Psoas muscle (tissue), 7 donors: ENCODE measurements at regions not wholly inside any gene's neighbourhood (a gene's known extent, or its start where the extent isn't known, plus 50 kb on each side); places are given as distances from the start of the nearest gene placed in this dataset.

Source experiments
- ATAC-seq, 4 donors: fragments of 200-7000 bp; cut with Tn5 transposase; one replicate each; pipeline ENCODE4 v1.9.1; 2020; ENCODE audit warnings: moderate library complexity in 3 of 4, mild to moderate bottlenecking in 2 of 4
- DNase-seq, 2 donors: peaks; one replicate each; pipeline ENCODE4 v3.0.0-alpha.2; 2020
- H3K27ac ChIP-seq: fragments of 200-600 bp; one replicate; pipeline ENCODE4 v1.8.0; 2022
- H3K27me3 ChIP-seq, 3 donors: fragments of 200-600 bp in 1 of 3; one replicate each; pipeline versions ENCODE4 v1.6.1 to v1.8.0; 2013 to 2022; ENCODE audit warnings: low read length in 2 of 3, mild to moderate bottlenecking in 2 of 3, moderate library complexity in 1 of 3; ENCODE audit not compliant: insufficient read depth in 3 of 3
- H3K36me3 ChIP-seq, 2 donors: fragments of 200-600 bp in 1 of 2; one replicate each; pipeline versions ENCODE4 v1.6.1 to v1.8.0; 2013 to 2022; ENCODE audit warnings: low read depth in 1 of 2, mild to moderate bottlenecking in 1 of 2, moderate library complexity in 1 of 2; ENCODE audit not compliant: insufficient read depth in 1 of 2
- H3K4me1 ChIP-seq: fragments of 200-600 bp; one replicate; pipeline ENCODE4 v1.8.0; 2022
- H3K4me3 ChIP-seq: fragments of 200-600 bp; one replicate; pipeline ENCODE4 v1.8.0; 2022; ENCODE audit warnings: mild to moderate bottlenecking
- H3K9me3 ChIP-seq: fragments of 200-600 bp; one replicate; pipeline ENCODE4 v1.8.0; 2022
- CTCF ChIP-seq: fragments of 200-600 bp; IDR thresholded peaks from one replicate; pipeline ENCODE4 v1.8.0; 2022; ENCODE audit warnings: antibody characterized with exemption
- WGBS, 3 donors: extraction: QIAGEN DNeasy Blood & Tissue Kit; methylation state at CpG; one replicate each; pipeline versions ENCODE4 v1.1.6 to v1.1.7; 2013; 5-methylcytosine and 5-hydroxymethylcytosine counted together
- intact Hi-C, 2 donors: fragments of 100-400 bp; cut with DNase I; formaldehyde crosslinking; loops; one replicate each; pipeline versions ENCODE4 v1.11.0 to v1.14.2; 2022
- donor health status: healthy with polysubstance abuse.
- donor health status: DM: no; HTN: no; CAD: no; lungs with moderate emphysema.
- donor health status: Bipolar disorder and iron deficiency.
- donor health status: healthy.
- donor health status: DM: yes; HTN: yes; CAD: no.
- donor health status: DM: no; HTN: no; CAD: no.
- donor health status: DM: yes; HTN: yes; CAD: no.

- WGBS, 3 donors, result 78 to 86% (median 79%) methylated on average over 4 of the region's 4 CpGs
- Histone ChIP-seq H3K36me3 (no peaks in the 10 kb centered on the region), H3K4me3 (no peak overlapping the region), H3K27ac (no peak overlapping the region), H3K4me1 (no peaks in the 10 kb centered on the region), H3K9me3 (no peaks in the 10 kb centered on the region), H3K27me3 (peaks cover 0 to 27% (median 0%) of the 10 kb centered on the region in 3 donors)
- DNase-seq, result no peak
- TF ChIP-seq CTCF, result no peak
- no peak for ATAC-seq
- intact Hi-C loops, result no loop called here
These were observed 385.2 kb upstream of the ARID1B start for GRCh38 chr6:156391977-156392376.

GRCh38 chr6:156391061-156391672 lies 386.0 kb upstream of the ARID1B start:
- no peak for TF ChIP-seq CTCF
- 68 to 75% (median 72%) methylated on average over 11 of the region's 11 CpGs for WGBS, 3 donors
- no peaks in the 10 kb centered on the region for H3K4me1 ChIP-seq
- H3K9me3 ChIP-seq, result no peaks in the 10 kb centered on the region
- H3K27ac ChIP-seq, result no peak overlapping the region
- intact Hi-C loops, result no loop called here
- no peaks in the 10 kb centered on the region for H3K36me3 ChIP-seq
- DNase-seq (no peak), ATAC-seq (no peak)
- H3K4me3 ChIP-seq, result no peak overlapping the region
- peaks cover 0 to 24% (median 0%) of the 10 kb centered on the region in 3 donors for H3K27me3 ChIP-seq

DNA sequence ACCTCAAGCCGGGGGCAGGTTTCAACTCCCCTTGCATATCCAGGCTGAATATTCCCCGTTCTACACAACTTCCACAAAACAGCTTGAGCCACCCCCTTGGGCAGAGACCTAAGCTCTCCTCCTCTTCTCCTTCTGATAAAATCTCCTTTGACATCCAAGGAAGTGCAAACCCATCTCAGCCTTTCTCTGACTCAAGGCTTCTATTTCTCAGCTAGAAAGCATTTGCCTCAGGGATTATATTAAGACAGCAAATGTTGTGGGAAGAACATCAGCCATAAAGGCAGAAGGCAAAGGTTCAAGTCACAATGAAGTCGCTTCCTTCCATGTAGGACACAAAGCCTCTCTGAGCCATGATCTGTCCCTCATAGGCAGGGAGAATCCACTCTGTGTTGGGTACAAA lies 386.6 kb upstream of the ARID1B start:
- no peaks in the 10 kb centered on the region for H3K9me3 ChIP-seq
- no peaks in the 10 kb centered on the region for H3K4me1 ChIP-seq
- no peak for DNase-seq
- peaks cover 0 to 20% (median 0%) of the 10 kb centered on the region in 3 donors for H3K27me3 ChIP-seq
- H3K27ac ChIP-seq, result no peak overlapping the region
- intact Hi-C loops, result no loop called here
- H3K4me3 ChIP-seq, result no peak overlapping the region
- no peak for ATAC-seq
- no peaks in the 10 kb centered on the region for H3K36me3 ChIP-seq
- TF ChIP-seq CTCF, result no peak
- WGBS, 3 donors, result 68 to 78% (median 71%) methylated on average over 3 of the region's 3 CpGs

GRCh38 chr6:156389296-156389695 lies 387.9 kb upstream of the ARID1B start:
- no peak for TF ChIP-seq CTCF
- intact Hi-C loops, result no loop called here
- ATAC-seq (no peak), DNase-seq (no peak)
- Histone ChIP-seq H3K4me1 (no peaks in the 10 kb centered on the region), H3K27me3 (peaks cover 0 to 15% (median 0%) of the 10 kb centered on the region in 3 donors), H3K36me3 (no peaks in the 10 kb centered on the region), H3K4me3 (no peak overlapping the region), H3K9me3 (no peaks in the 10 kb centered on the region), H3K27ac (no peak overlapping the region)
- WGBS, 3 donors, result 78 to 88% (median 82%) methylated on average over 10 of the region's 10 CpGs

- no peak for DNase-seq
- TF ChIP-seq CTCF, result no peak
- Histone ChIP-seq H3K36me3 (no peaks in the 10 kb centered on the region), H3K27ac (no peak overlapping the region), H3K4me3 (no peak overlapping the region), H3K4me1 (no peaks in the 10 kb centered on the region), H3K27me3 (peaks cover 0 to 6% (median 0%) of the 10 kb centered on the region in 3 donors), H3K9me3 (no peaks in the 10 kb centered on the region)
- 87% methylated on average over 4 of the region's 4 CpGs for WGBS, 3 donors
- ATAC-seq, result no peak
- intact Hi-C loops, result no loop called here
These were observed 389.7 kb upstream of the ARID1B start for GRCh38 chr6:156387472-156387871.
